NCI-H524 (cell line): ENCODE measurements at regions not wholly inside any gene's neighbourhood (a gene's known extent, or its start where the extent isn't known, plus 50 kb on each side); places are given as distances from the start of the nearest gene placed in this dataset.

ENCODE experiments used
- DNase-seq, 2 experiments: peaks; one replicate each; lab custom pipeline; 2025; lab: John Stamatoyannopoulos, UW

DNA sequence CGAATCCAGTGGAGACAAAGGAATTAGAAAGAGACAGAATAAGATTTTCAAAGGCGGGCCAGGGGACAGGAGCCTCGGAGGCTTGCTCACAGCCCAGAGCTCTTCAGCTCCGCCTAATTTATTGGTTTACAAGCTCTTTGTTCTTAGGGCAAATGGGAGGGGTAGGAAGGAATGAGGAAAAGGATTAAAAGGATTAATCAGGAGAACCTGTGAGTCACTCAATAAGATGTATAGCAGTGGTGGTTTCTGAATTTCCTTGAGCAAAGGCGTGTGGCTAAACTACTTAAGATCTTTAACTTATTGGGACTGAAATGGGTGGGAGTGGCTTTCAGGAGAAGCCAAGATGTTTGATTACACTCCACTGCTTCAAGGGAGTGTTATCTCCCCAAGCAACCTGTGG is 456.0 kb upstream of the SPANXN1 start:
- peak in 1 of 2 experiments; percentile 31 for DNase-seq

- DNase-seq: no peak
Observed at GRCh38 chrX:144798972-144799371, 448.3 kb upstream of the SPANXN1 start.

DNA sequence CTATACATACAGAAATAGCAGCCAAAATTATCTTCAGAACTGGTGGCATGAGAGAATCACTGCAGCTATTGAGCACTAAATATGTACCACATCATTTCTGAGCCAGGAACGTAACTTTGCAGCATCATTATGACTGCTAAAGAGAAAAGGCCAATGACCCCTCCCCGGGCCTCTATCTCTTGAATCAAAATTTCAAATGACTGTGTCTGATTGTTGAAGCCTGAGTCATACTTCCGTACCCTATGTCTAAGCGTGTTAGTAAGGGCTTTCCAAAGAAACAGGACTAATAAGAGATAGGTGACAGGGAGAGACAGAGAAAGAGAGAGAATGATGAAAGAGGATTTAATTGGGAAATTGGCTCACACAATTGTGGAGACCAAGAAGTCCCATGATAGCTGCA is 445.5 kb upstream of the SPANXN1 start:
- no peak for DNase-seq

GRCh38 chrX:144809025-144809424 is 438.3 kb upstream of the SPANXN1 start:
- DNase-seq: no peak

DNA sequence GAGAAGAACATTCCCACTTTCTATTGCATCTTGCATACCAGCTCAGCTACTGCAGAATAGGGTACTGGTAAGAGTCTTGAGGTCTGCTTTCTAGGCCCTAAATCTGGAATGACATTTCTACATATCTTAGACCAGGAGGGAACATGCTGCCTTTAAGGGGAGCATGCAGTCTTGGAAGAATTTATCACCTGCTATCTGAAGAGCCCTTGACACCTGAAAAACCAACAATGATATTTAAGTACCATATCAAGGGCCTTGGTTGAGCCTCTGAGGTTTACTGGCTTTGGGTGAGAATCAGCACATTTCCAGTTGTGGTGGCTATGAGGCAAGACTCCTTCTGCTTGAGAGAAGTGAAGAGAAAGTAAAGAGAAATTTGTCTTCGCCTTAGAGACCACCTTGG is 436.8 kb upstream of the SPANXN1 start:
- no peak for DNase-seq

DNA sequence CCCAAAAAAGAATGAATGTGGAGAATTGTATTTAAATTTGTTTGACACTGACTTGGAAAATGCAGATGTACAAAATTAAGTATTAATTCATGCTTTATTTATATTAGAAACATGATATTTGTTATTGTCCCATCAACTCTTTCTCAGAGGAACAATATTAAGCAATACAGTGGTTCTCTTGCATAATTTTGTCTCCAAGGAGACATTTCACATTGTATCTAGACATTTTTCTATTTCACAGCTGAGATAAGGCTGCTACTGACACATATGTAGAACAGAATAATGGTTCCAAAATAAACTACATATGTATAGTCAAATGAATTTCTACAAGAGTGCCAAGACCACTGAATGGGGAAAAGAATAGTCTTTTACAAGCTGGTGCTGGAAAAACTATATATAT is 427.9 kb upstream of the SPANXN1 start:
- no peak for DNase-seq

GRCh38 chrX:144840616-144841015 is 406.7 kb upstream of the SPANXN1 start:
- no peak for DNase-seq

GRCh38 chrX:144849141-144849540 is 398.2 kb upstream of the SPANXN1 start:
- DNase-seq: no peak

- peak; percentile 1 to 22 for DNase-seq
Observed at GRCh38 chrX:144896323-144896722, 351.0 kb upstream of the SPANXN1 start.

DNA sequence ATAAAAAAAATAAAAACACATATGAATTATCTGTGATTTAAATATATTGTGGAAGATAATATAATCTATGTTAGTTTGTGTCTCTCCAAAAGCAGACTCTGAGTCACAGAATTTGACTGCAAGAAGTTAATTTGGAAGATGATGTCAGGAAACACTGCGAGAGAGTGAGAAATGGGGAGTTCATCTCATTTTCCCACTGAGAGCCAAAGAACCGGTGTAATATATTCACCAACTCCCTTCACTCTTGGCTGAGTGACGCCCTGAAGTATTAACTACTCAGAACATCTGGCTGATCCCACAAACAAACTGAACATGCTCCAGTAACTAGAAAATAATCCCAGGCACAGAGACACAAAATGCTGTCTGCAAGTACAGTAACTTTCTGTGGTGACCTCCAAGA is 345.8 kb upstream of the SPANXN1 start:
- peak in 1 of 2 experiments; percentile 3 for DNase-seq

- DNase-seq: no peak
Observed at GRCh38 chrX:144916785-144917184, 330.5 kb upstream of the SPANXN1 start.

- no peak for DNase-seq
Observed at GRCh38 chrX:144918936-144919335, 328.4 kb upstream of the SPANXN1 start.

DNA sequence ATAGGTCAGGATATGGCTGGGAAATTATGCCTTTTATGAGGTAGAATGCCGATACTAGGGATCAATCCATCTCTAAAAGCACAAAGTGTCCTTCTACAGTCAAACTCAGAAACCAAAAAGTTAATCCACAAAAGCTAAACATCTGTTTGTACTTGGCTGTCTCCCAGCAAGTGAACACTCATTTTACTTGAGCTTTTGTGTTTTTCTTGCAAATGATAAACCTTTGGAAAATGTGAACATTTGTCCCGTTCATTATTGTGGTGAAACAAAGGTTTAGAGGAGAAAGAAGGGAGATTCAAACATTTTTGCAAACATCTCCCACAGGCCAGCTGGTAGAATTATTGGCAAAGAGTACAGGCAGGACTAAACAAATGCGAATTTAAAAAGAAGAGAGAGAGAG is 300.6 kb upstream of the SPANXN1 start:
- DNase-seq: peak; percentile 39 to 66
